ENCODE measurements at regions not wholly inside any gene's neighbourhood (a gene's known extent, or its start where the extent isn't known, plus 50 kb on each side); places are given as distances from the start of the nearest gene placed in this dataset.
"Not testable (repeated sequence)": the region's sequence is repeated elsewhere in the genome, so short reads cannot be mapped to it uniquely, and the experiment has no call there.

GRCh38 chr13:90511903-90512302 is 835.6 kb upstream of the MIR17HG start:
- DNase-seq = no peak

- DNase-seq = not testable (repeated sequence)
Measured at GRCh38 chr13:90514712-90515111, 832.8 kb upstream of the MIR17HG start.

- no peak for DNase-seq
Measured at GRCh38 chr13:90518417-90518816, 829.1 kb upstream of the MIR17HG start.

GRCh38 chr13:90519157-90519556 is 828.3 kb upstream of the MIR17HG start:
- DNase-seq = no peak

- no peak for DNase-seq
Measured at GRCh38 chr13:90526711-90527110, 820.8 kb upstream of the MIR17HG start.

GRCh38 chr13:90531744-90532143 is 815.7 kb upstream of the MIR17HG start:
- no peak for DNase-seq

- DNase-seq = no peak
Measured at GRCh38 chr13:90532861-90533492, 814.5 kb upstream of the MIR17HG start.

- no peak for DNase-seq
Measured at GRCh38 chr13:90533866-90534265, 813.6 kb upstream of the MIR17HG start.

- DNase-seq = no peak
Measured at GRCh38 chr13:90534617-90535370, 812.7 kb upstream of the MIR17HG start.

- no peak for DNase-seq
Measured at GRCh38 chr13:90535421-90535820, 812.1 kb upstream of the MIR17HG start.

GRCh38 chr13:90538063-90538462 is 809.4 kb upstream of the MIR17HG start:
- no peak for DNase-seq

GRCh38 chr13:90541346-90541745 is 806.1 kb upstream of the MIR17HG start:
- DNase-seq = no peak

- DNase-seq = no peak
Measured at GRCh38 chr13:90542959-90543505, 804.5 kb upstream of the MIR17HG start.

GRCh38 chr13:90545070-90545840 is 802.2 kb upstream of the MIR17HG start:
- no peak for DNase-seq

GRCh38 chr13:90547272-90547790 is 800.2 kb upstream of the MIR17HG start:
- no peak for DNase-seq

- DNase-seq = no peak
Measured at GRCh38 chr13:90551253-90551652, 796.2 kb upstream of the MIR17HG start.

- no peak for DNase-seq
Measured at GRCh38 chr13:90552702-90553101, 794.8 kb upstream of the MIR17HG start.

- DNase-seq = no peak
Measured at GRCh38 chr13:90553159-90553558, 794.3 kb upstream of the MIR17HG start.

- DNase-seq = no peak
Measured at GRCh38 chr13:90557626-90558025, 789.9 kb upstream of the MIR17HG start.

GRCh38 chr13:90562443-90562842 is 785.0 kb upstream of the MIR17HG start:
- no peak for DNase-seq

GRCh38 chr13:90564096-90564495 is 783.4 kb upstream of the MIR17HG start:
- no peak for DNase-seq

- no peak for DNase-seq
Measured at GRCh38 chr13:90564566-90564965, 782.9 kb upstream of the MIR17HG start.

GRCh38 chr13:90565985-90566713 is 781.3 kb upstream of the MIR17HG start:
- DNase-seq = peak; percentile 63

Measured in MV-4-11 (cell line).